GM18873 (cell line): ENCODE measurements at regions not wholly inside any gene's neighbourhood (a gene's known extent, or its start where the extent isn't known, plus 50 kb on each side); places are given as distances from the start of the nearest gene placed in this dataset.

ENCODE experiments used
- ATAC-seq: cut with Tn5 transposase; IDR thresholded peaks from one replicate; pipeline ENCODE4 v1.9.1; 2021; ENCODE audit warnings: mild to moderate bottlenecking, moderate library complexity, moderate number of reproducible peaks; ENCODE audit not compliant: unreplicated experiment, low FRiP score

DNA sequence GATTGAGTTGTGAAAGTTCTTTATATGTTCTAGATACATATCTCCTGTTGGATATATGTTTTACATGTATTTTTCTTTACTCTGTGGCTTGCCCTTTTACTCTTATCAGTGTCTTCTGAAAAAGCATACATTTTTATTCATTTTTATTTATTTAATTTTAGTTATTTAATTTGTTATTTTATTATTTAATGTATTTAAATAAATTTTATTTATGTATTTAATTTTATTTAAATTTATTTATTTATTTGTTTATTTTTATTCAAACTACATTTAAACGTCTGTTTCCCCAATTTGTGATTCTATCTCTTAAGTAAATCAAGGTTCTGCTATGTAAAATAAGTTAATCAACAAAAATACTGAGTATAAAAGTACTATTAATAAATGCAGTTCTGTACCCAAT, 279.1 kb upstream of the AKR1E2 start:
- no peak for ATAC-seq

DNA sequence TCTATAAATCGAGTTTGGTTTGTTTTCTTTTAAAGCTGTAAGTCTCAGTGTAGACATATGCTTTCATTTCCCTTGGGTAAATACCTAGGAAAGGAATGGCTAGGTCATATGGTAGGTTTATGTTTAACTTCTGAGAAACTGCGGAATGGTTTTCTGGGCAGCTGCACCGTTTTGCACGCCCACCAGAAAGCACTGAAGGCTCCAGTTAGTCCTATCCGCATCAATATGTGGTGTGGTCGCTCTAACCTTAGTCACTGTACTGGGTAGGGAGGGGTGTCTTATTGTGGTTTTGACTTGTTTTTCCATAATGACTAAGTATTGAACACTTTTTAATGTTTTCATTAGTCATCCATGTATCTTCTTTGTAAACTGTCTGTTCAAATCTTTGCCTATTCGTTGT, 279.5 kb upstream of the AKR1E2 start:
- no peak for ATAC-seq

DNA sequence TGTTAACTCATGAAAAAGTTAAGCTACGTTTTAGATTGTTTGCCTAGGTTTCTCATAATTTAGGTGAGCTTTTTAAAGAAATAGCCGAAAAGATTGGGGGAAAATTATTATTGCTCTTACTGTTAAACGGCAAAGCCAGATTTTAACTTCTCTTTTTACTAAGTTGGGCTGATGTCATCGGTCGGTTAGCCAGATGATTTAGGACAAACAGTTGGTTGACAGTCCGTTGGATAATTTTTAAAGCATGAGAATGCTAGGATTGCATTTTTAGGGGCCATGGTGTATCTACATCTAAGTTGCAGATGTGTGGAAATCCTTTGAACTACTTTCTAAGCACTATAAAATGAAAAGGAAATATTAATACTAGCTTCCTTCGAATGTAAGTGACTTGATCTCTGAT, 280.9 kb upstream of the AKR1E2 start:
- ATAC-seq = no peak

DNA sequence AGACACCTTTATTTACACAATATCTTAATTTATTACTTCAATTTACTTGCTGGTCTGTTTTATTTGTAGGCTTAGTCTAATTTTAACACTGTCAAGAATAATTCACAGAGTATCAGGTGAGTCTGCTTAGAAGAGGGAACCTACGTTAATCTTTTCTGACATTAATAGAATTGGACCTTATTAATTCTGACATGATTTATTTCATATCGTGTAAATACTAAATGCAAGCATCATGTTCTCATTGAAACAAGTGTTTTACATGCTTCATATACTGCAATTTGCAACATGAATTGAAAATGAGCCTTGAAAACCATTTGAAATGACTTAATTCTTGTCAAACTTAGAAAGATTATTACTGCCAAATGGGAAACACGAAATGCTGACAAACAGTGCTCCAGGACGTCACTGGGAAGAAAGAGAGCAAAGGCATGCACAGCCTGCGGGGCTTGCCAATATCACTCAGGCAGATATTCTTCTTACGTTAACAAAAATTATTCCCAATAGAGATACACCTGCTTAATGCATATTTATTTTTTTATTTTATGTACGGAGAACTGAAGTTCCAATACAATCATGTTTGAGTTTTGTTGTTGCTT, 282.0 kb upstream of the AKR1E2 start:
- ATAC-seq = no peak

DNA sequence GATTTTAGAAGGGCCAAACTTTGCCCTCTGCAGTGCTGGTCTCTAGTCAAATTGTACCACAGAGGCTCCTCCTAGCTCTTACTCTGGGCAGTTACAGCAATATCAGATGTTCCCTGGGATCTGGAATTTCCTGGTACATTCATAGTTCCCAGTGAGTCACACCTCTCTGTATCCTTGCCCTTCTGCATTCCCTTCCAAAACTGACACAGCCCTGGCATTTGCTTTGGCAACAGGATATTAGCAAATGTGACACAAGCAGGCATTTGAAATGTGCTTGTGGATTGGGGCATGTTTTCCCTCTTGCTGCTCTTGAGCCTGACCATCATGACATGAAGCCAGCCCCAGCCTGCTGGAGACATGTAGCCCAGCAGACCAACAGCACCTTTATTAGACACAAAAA, 284.7 kb upstream of the AKR1E2 start:
- ATAC-seq = no peak

DNA sequence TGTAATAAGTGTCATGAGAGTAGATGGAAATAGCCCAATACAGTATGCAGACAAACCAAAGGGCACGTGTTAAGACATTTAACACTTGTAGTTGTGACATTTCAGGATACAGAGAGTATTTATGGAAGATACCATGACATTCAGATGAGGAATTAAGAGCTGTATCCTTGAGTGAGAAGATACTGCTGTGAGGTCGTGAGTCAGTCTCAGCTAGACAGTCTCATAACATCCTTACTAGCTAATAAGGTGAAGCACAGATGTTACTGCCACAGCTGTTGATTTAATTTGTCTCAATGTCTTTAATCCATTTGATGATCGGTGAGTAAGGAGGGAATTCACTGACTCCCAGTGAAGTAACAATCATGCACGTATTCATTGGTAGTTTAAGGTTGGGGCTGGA, 288.0 kb upstream of the AKR1E2 start:
- no peak for ATAC-seq

DNA sequence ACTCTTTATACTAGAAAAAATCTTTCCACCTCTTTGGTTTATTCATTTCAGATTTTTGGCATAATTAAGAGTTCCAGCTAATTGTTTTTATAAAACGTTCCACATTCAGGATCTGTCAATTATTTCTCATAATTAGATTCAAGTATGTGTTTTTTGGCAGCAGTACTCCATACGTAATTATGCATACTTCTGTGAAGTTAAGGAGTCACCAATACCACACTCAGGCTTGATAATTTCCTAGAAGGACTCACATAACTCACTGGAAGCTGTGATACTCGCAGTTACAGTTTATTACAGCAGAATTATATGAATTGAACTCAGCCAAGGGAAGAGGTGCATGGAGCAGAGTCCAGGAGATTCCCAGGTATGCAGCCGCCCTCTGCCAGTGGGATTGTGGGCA, 290.5 kb upstream of the AKR1E2 start:
- ATAC-seq = no peak

DNA sequence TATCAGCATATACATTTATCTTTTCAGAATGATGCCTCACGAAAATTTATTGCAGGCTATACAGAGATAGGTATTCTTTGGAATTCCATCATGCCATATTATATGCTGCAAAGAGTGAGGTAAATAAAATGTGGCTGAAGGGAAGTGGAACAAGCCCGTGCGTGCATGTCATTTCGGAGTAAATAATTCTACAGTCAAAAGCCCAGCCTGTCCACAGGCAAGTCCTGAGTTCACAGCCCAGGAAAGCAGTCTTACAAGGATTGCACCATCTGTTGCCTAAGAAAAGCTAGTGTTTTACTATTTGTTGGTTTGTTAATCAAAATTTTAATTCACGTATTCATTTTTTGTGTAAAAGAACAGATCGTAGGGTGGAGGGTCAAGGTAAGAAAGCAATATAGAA, 292.4 kb upstream of the AKR1E2 start:
- ATAC-seq = no peak

DNA sequence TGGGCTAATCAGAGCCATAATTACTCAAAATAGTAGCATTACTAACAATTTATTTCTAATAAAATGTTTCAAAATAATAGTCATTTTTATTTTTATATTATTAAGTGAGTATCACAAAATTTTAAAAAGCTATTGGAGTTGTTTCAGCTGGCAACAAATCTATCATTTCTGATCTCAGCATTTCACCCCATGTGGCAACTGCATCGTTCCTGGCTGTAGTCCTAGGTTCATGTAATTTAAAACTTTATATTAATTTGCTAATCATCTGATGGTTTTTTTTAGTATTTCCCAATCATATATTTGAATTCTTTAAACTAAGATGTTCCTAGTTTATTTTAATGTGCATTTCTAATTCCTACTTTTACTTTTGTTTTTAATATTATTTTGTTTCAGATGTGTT, 293.0 kb upstream of the AKR1E2 start:
- no peak for ATAC-seq

DNA sequence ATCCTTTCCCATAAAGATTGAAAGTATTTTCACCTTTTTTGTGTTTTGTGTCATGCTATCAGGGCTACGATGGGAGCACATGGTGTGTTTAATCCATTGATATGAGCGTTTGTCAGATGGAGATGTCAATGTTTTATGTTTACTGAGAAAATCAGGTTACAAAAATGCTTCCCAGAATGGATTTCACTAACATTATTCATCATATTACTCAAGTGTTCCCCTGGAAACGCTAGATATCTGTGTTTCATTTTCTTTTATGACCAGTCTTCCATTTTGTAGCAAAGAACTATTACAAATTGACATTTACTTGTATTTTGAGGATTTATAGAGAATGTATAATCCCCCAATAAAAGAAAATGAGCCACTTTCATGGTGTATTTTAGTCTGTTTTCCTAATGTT, 293.5 kb upstream of the AKR1E2 start:
- no peak for ATAC-seq

DNA sequence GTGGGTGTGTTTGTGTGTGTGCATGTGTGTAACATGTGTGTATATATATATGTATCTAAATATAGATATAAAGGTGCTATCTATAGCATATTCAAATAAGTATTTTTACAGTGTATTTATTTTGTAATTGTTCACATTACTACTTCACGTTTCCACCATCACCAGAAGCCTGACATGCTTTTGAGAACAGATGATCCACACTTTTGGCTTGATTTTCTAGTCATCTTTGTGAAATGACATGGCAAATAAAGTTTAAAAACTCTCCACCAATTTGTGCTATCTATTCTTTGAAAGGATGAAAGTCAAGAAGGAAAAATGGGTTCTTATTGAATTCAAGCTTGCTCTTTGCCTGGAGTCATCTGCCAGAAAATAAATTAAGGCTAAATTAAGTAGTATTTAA, 294.0 kb upstream of the AKR1E2 start:
- ATAC-seq = no peak

DNA sequence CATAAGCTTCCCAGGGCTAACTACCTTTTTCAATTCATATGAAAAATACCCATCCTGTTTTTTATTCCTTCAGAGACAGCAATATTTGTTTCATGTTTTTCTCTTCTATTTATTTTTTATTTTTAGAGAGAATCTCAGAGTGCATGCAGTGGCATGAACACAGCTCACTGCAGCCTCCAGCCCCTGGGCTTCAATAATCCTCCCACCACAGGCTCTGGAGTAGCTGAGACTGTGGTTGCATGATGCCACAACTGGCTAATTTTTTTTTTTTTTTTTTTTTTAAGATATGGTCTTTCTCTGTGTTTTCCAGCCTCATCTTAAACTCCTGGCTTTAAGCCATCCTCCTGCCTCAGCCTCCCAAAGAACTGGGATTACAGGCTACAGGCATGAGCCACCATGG, 296.7 kb upstream of the AKR1E2 start:
- no peak for ATAC-seq

DNA sequence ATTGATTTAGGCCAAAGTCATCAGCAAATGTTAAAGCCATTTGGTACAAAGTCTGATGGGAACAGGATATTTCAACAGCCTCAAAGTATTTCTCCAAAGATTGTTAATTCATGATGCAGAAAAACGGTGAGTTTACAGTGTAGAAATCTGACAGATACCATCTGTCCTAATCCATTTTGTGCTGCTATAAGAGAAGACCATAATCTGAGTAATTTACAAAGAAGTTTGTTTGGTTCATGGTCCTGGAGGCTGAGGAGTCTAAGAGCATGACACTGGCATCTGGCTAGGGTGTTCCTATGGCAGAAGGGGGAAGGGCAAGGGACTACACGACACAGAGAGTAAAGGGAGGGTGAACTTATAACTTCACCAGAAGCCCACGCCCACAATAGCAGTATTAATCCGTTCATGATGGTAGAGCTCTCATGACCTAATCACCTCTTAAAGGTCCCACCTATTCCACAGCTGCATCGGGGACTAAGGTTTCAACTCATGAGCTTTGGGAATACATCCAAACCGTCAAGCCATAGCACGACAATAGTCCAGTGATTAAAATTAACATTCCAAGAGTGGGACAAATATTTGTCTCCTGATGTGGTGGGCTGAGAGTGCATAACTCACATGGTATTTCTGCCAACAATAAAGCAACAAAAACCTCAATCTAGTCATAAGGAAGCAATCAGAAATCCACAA, 298.6 kb upstream of the AKR1E2 start:
- ATAC-seq = no peak

DNA sequence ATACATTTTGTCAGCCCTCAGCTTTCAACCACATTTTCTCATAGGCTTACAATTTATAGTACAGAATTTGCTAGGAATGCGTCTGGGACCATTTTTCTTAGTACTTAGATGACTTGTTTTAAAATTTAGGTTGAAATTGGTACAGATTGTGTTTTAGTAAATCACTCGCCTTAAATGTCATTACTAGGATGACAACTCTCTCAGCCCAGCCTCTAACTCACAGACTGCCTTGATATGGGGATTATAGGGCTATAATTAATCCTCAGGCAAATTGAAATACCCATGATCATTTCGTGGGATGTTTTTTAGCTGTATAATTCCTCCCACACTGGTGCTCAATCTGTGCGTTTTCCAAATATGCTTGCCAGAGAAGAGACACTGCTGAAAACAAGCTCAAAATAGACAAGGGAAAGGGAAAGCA, 299.7 kb upstream of the AKR1E2 start:
- no peak for ATAC-seq

DNA sequence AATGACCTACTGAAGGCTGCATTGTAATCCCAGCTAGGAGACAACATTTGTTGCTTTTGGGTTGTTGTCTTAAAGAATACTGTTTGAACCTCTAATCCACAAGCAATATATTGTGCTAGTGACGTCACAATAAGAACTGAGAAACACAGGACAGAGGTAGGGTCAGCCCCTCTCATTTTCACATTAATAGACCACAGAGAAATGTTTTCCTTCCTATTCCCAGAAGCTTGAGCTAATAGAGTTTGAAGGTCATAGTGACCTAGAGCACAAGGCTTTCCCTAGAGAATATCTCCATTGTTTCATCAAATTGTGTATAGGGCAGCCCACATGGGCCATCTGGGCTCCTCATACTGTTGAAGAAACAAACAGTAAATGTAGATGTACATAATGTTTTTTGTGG, 300.9 kb upstream of the AKR1E2 start:
- ATAC-seq = no peak

DNA sequence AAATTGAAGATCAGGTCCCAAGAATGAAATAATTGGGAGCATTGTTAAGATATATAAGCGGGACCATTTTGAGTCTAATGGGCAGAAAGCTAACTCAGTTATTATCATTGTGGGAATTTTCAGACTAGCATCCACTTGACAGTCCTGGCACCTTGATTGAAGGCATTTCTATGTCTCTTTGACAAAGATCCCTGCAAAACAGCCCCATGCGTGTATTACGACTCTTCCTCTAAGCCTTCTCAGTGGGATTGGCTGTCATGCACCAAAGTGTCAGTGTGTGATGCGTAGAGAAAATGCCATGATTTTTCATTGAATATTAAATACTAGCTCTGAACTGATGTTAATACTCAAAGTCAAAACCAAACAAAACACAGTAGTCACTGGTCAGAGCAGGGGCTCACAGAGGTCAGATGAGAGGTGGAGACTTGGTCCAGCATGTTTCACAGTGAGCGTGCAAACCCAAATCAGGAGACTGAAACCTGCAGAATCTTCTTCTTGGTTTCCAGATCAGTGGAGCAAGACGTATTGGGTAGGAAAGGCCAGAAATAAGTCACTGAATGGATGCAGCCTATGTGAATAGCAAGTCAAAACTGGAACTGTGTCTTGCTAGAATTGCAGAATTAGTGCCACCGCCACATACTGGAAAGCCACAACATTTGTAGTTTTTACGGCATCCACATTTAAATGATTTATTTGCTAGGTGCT, 303.6 kb upstream of the AKR1E2 start:
- peak; percentile 80 for ATAC-seq

DNA sequence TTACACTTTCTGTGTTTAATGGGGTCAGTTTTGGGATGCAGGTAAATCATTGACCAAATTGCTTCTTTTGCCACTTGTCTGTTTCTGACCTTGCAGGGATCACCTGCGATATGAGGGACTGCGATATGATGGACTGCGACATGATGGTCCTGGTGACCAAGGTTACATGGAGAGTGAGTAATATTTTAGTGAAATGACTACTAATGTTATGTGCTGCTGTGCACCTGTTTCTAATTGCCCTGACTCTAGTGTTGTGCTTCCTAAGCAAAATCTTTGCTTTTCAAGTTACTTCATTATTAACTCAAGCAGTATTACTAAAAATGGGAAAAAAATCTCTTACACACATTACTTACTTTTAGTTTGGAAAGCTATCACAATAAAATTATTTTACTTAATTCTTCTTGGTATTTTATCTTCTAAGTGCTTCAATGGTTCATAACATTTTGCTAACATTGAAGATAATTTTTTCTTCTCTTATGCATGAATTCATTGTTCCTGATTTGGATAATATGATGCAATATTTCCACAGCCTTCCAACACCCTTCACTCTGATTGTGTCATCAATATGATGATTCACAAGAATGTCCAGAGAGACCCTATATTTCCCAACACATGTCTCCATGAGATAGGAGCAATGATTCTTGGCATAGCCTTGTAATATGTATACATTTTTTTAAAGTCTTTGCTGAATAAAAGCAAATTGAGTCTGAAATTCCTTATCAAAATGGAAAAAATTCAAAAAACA, 306.2 kb upstream of the AKR1E2 start:
- no peak for ATAC-seq

DNA sequence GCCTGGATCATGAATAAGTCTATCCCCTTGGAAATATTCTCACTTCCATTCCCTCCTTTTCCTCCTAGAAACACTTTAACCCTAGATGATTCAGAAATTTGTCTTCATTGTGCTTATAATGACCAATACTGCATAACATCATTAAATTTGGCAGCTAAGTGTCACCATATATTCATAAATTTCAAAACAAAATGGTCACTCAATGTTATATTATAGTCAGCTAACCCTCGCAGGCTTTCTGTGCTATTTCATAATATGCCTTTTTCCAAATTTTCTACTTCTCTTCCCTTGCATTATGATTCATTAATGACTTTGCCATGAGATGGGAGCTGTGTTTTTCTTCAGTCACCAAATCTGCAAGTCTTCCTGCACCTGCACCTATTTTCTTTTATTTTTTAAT, 308.3 kb upstream of the AKR1E2 start:
- ATAC-seq = no peak

DNA sequence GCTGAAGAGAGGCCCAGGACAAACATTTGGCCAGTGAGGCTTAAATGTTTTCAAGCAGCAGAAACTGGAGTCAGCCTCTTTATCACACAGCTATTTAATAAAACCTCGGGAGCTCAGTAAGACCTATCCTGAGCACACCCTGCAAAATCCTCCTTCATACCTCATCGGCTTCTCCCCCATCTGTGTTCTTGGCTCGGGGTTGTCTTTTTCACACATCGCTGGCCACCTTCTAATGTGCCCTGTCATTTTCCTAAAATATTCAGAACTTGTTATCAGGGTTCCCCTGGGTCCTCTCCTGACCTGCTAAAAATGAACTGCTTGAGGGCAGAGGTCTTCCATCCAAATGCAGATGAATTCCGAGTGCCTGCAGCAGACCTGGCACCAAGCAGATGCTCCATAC, 310.3 kb upstream of the AKR1E2 start:
- ATAC-seq = no peak

DNA sequence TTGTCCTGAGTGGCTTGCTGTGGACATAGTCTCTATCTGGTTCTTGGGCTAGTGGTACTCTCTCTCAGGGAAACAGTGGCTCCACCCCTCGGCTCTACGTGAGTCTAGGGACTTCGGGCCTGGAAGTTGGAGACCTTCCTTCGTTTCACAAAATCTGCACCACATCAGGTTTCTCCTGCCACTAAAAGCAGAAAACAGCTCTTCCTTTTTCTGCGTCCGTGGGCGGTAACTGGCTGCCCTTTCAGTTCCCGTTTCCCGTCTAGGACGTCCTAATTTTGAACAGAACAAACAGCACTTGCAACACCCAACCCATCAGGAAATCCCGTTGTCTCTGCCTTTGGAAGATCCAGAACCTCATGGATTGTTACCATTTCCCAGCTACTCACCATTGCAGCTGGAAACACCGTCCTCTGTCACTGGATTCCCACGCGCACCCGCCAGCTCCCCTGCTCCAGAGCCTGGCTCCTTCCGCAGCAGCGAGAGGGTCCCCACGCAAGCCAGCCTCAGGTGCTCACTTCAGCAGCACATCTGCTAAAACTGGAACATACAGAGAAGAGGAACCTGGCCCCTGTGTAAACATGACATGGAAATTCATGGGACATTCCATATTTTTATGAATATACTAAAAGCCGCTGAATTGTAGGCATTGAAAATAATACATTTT, 311.4 kb upstream of the AKR1E2 start:
- ATAC-seq = peak; percentile 68
